Thyroid gland (tissue), 4 donors: ENCODE measurements at regions not wholly inside any gene's neighbourhood (a gene's known extent, or its start where the extent isn't known, plus 50 kb on each side); places are given as distances from the start of the nearest gene placed in this dataset.

Source experiments
- DNase-seq, 2 donors: peaks; one replicate each; pipeline ENCODE4 v3.0.0-alpha.2; 2019
- H3K27ac ChIP-seq, 3 donors: fragments of 200-600 bp; sonication (generic); 1 replicate in 2 of 3; 2 replicates in 1 of 3; pipeline ENCODE4 v1.5.1; 2016 to 2019; ENCODE audit warnings: mild to moderate bottlenecking in 1 of 3, moderate library complexity in 1 of 3
- H3K27me3 ChIP-seq: fragments of 200-600 bp; sonication (generic); one replicate; pipeline ENCODE4 v1.5.1; 2019
- H3K36me3 ChIP-seq, 2 donors: fragments of 200-600 bp; sonication (generic); one replicate each; pipeline ENCODE4 v1.5.1; 2016 to 2019
- H3K4me1 ChIP-seq, 2 donors: fragments of 200-600 bp; sonication (generic); one replicate each; pipeline ENCODE4 v1.5.1; 2017 to 2019
- H3K4me3 ChIP-seq, 3 donors: fragments of 200-600 bp; sonication (generic); replicated peaks in 1 of 3; 1 replicate in 2 of 3; 2 replicates in 1 of 3; pipeline ENCODE4 v1.5.1; 2016; ENCODE audit warnings: mild to moderate bottlenecking in 1 of 3
- H3K9me3 ChIP-seq: fragments of 200-600 bp; sonication (generic); one replicate; pipeline ENCODE4 v1.5.1; 2017
- CTCF ChIP-seq, 6 experiments: fragments of 200-600 bp in 3 of 6; fragments of 450-650 bp in 3 of 6; sonication (generic) in 3 of 6; IDR thresholded peaks; one replicate each; pipeline ENCODE4 v1.5.1; 2016 to 2019; ENCODE audit warnings: antibody characterized with exemption in 6 of 6, mild to moderate bottlenecking in 2 of 6, inconsistent platforms in 1 of 6, moderate library complexity in 1 of 6
- POLR2A ChIP-seq, 2 donors: fragments of 450-650 bp; IDR thresholded peaks; one replicate each; pipeline ENCODE4 v1.6.1; 2017; ENCODE audit warnings: antibody characterized with exemption in 2 of 2, mild to moderate bottlenecking in 2 of 2, moderate library complexity in 1 of 2
- WGBS, 2 donors: methylation state at CpG; one replicate each; pipeline ENCODE4 v1.1.5; 2017; 5-methylcytosine and 5-hydroxymethylcytosine counted together
- intact Hi-C: fragments of 100-400 bp; cut with DNase I; formaldehyde crosslinking; loops from one replicate; pipeline ENCODE4 v1.15.1; 2023

- DNase-seq, result no peak
- 57 to 87% methylated on average over 3 of the region's 3 CpGs for WGBS, 2 donors
- Histone ChIP-seq H3K4me1 (no peaks in the 10 kb centered on the region), H3K4me3 (no peak overlapping the region), H3K9me3 (no peaks in the 10 kb centered on the region), H3K27me3 (no peaks in the 10 kb centered on the region), H3K27ac (no peak overlapping the region), H3K36me3 (no peaks in the 10 kb centered on the region)
- no peak for TF ChIP-seq POLR2A (IDR thresholded peaks at IDR 0.05)
- TF ChIP-seq CTCF (IDR thresholded peaks at IDR 0.05), result no peak
- intact Hi-C loops, result no loop called here
Observed at GRCh38 chr4:157803421-157803820, 369.4 kb downstream of the GASK1B start.

- Histone ChIP-seq H3K4me3 (no peak overlapping the region), H3K27me3 (no peaks in the 10 kb centered on the region), H3K36me3 (no peaks in the 10 kb centered on the region), H3K4me1 (no peaks in the 10 kb centered on the region), H3K9me3 (no peaks in the 10 kb centered on the region), H3K27ac (no peak overlapping the region)
- 73 to 94% methylated on average over 1 of the region's 1 CpG for WGBS, 2 donors
- DNase-seq, result no peak
- TF ChIP-seq CTCF (IDR thresholded peaks at IDR 0.05) (no peak), POLR2A (IDR thresholded peaks at IDR 0.05) (no peak)
- intact Hi-C loops, result no loop called here
Observed at GRCh38 chr4:157795495-157795894, 377.3 kb downstream of the GASK1B start.

DNA sequence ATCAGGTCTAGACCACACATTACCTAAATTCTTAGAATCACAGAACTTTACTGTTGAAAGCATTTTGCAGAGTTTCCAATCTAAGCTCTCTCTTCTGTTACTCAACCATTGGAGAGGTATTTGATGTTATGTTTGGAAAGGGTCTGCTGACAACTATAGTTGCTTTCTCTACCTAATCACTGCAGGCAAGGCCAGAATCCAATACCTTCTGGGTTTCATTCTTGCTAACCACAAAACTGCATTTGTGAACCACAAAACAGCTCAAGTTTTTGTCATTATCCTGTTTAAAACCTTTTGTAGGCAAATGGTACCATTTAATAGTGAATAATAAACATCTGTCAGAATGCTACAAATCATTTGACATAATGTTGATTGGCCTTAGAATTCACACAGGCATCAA is 380.1 kb downstream of the GASK1B start:
- H3K4me1 ChIP-seq, result no peaks in the 10 kb centered on the region
- TF ChIP-seq POLR2A (IDR thresholded peaks at IDR 0.05) (no peak), CTCF (IDR thresholded peaks at IDR 0.05) (no peak)
- H3K36me3 ChIP-seq, result no peaks in the 10 kb centered on the region
- H3K27ac ChIP-seq, result no peak overlapping the region
- H3K9me3 ChIP-seq, result no peaks in the 10 kb centered on the region
- H3K27me3 ChIP-seq, result no peaks in the 10 kb centered on the region
- DNase-seq, result no peak
- intact Hi-C loops, result no loop called here
- no peak overlapping the region for H3K4me3 ChIP-seq

DNA sequence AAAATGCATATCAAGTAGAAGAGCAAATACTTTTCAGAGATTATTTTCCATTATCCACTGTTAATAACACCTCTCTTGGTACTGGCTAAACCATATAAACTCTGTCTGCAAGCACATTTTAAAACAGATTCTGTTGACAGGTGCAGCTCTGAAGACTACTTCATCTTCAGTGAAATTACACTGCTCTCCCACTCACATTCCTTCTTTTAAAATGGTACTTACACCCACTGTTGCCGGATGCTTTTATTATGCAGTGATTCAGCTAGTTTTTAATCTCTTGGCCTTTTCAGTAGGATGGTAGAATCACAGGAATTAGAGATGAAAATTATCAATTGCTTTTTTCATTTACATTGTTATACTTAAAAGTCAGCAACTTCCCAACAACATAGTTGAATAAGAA is 381.6 kb downstream of the GASK1B start:
- H3K9me3 ChIP-seq, result no peaks in the 10 kb centered on the region
- intact Hi-C loops, result no loop called here
- no peak overlapping the region for H3K27ac ChIP-seq
- TF ChIP-seq CTCF (IDR thresholded peaks at IDR 0.05), result no peak
- TF ChIP-seq POLR2A (IDR thresholded peaks at IDR 0.05), result no peak
- H3K27me3 ChIP-seq, result no peaks in the 10 kb centered on the region
- H3K4me3 ChIP-seq, result no peak overlapping the region
- WGBS, 2 donors, result 80 to 86% methylated on average over 1 of the region's 1 CpG
- H3K4me1 ChIP-seq, result no peaks in the 10 kb centered on the region
- no peaks in the 10 kb centered on the region for H3K36me3 ChIP-seq
- no peak for DNase-seq

- Histone ChIP-seq H3K27me3 (no peaks in the 10 kb centered on the region), H3K9me3 (no peaks in the 10 kb centered on the region), H3K27ac (no peak overlapping the region), H3K36me3 (no peaks in the 10 kb centered on the region), H3K4me3 (no peak overlapping the region), H3K4me1 (no peaks in the 10 kb centered on the region)
- WGBS, 2 donors, result 82 to 92% methylated on average over 2 of the region's 2 CpGs
- intact Hi-C loops, result no loop called here
- TF ChIP-seq CTCF (IDR thresholded peaks at IDR 0.05), result no peak
- TF ChIP-seq POLR2A (IDR thresholded peaks at IDR 0.05), result no peak
- DNase-seq, result no peak
Observed at GRCh38 chr4:157787618-157788017, 385.2 kb downstream of the GASK1B start.
